ENCODE measurements at regions not wholly inside any gene's neighbourhood (a gene's known extent, or its start where the extent isn't known, plus 50 kb on each side); places are given as distances from the start of the nearest gene placed in this dataset.
"Not testable (repeated sequence)": the region's sequence is repeated elsewhere in the genome, so short reads cannot be mapped to it uniquely, and the experiment has no call there.

DNA sequence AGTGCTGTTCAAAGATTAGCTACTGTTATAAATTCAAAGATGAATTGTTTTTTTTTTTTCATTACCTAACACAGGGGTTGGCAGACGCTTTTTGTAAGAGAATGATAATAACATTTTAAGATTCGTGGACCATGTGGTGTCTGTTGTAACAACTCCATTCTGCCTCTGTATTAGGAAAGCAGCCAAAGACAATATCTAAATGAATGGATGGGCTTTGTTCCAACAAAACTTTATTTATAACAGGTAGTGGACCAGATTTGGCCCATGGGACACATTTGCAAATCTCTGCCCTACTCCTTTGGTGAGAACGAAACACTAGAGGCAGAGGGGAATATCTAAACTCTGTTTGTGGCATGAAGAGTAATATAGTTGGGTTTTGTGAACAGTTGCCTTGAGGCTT is 83.6 kb upstream of the BLID start:
- peaks cover 0 to 10% of the 10 kb centered on the region in 2 donors for H3K27me3 ChIP-seq (ENCODE audit: control insufficient read depth in 1 of 2, insufficient read depth in 2 of 2, low read length in 2 of 2)
- H3K27ac ChIP-seq (ENCODE audit: low read depth, low read length) = no peak overlapping the region
- no peak overlapping the region for H3K4me3 ChIP-seq (ENCODE audit: low read depth in 1 of 2, low read length in 2 of 2)
- no peaks in the 10 kb centered on the region for H3K9me3 ChIP-seq (ENCODE audit: control insufficient read depth in 1 of 2, low read length in 2 of 2)
- peaks cover 10 to 18% of the 10 kb centered on the region in 2 donors for H3K4me1 ChIP-seq (ENCODE audit: control insufficient read depth in 1 of 2, insufficient read depth in 2 of 2, low read length in 2 of 2)
- H3K36me3 ChIP-seq (ENCODE audit: control insufficient read depth in 1 of 2, insufficient read depth in 2 of 2, low read length in 2 of 2) = no peaks in the 10 kb centered on the region
- no peak overlapping the region for H3K9ac ChIP-seq (ENCODE audit: low read depth in 1 of 2, low read length in 2 of 2)

DNA sequence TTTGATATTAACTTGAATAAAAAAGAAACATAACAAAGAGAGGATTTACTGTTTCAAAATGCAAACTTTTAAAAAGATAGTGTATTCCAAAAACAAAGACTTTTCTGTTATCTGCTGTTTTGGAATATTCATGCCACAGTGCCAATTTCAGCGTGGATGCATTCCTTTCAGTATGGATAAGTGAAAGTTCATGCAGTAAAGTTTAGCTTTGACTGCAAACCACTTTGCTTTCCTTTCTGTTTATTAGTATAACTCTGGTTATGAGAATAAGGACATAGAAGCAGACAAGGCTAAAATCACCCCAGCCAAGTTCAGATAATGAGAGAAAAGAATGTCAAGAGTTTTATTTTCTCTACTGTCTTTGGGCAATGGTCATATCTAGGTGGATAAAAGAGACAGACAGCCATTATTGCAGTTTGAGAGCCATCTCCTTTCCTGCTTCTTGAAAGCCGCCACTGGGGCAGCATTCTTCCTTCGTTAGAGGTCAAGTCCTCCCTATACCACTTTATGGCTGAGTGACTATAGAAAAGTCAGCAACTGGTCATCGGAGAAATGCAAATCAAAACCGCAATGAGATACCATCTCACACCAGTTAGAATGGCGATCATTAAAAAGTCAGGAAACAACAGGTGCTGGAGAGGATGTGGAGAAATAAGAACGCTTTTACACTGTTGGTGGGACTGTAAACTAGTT is 82.4 kb upstream of the BLID start:
- H3K27me3 ChIP-seq (ENCODE audit: control insufficient read depth in 1 of 2, insufficient read depth in 2 of 2, low read length in 2 of 2) = peaks cover 0 to 4% of the 10 kb centered on the region in 2 donors
- no peak overlapping the region for H3K9ac ChIP-seq (ENCODE audit: low read depth in 1 of 2, low read length in 2 of 2)
- H3K9me3 ChIP-seq (ENCODE audit: control insufficient read depth in 1 of 2, low read length in 2 of 2) = no peaks in the 10 kb centered on the region
- H3K4me1 ChIP-seq (ENCODE audit: control insufficient read depth in 1 of 2, insufficient read depth in 2 of 2, low read length in 2 of 2) = peaks cover 10 to 17% of the 10 kb centered on the region in 2 donors
- H3K4me3 ChIP-seq (ENCODE audit: low read depth in 1 of 2, low read length in 2 of 2) = no peak overlapping the region
- no peaks in the 10 kb centered on the region for H3K36me3 ChIP-seq (ENCODE audit: control insufficient read depth in 1 of 2, insufficient read depth in 2 of 2, low read length in 2 of 2)
- H3K27ac ChIP-seq (ENCODE audit: low read depth, low read length) = no peak overlapping the region

- H3K9me3 ChIP-seq (ENCODE audit: control insufficient read depth in 1 of 2, low read length in 2 of 2) = no peaks in the 10 kb centered on the region
- H3K27ac ChIP-seq (ENCODE audit: low read depth, low read length) = no peak overlapping the region
- peaks cover under 1 to 6% of the 10 kb centered on the region in 2 donors for H3K4me1 ChIP-seq (ENCODE audit: control insufficient read depth in 1 of 2, insufficient read depth in 2 of 2, low read length in 2 of 2)
- H3K36me3 ChIP-seq (ENCODE audit: control insufficient read depth in 1 of 2, insufficient read depth in 2 of 2, low read length in 2 of 2) = no peaks in the 10 kb centered on the region
- no peak overlapping the region for H3K9ac ChIP-seq (ENCODE audit: low read depth in 1 of 2, low read length in 2 of 2)
- H3K4me3 ChIP-seq (ENCODE audit: low read depth in 1 of 2, low read length in 2 of 2) = no peak overlapping the region
- H3K27me3 ChIP-seq (ENCODE audit: control insufficient read depth in 1 of 2, insufficient read depth in 2 of 2, low read length in 2 of 2) = no peaks in the 10 kb centered on the region
Measured at GRCh38 chr11:122197066-122197987, 81.3 kb upstream of the BLID start.

GRCh38 chr11:122195790-122196189 is 79.8 kb upstream of the BLID start:
- H3K9ac ChIP-seq (ENCODE audit: low read depth in 1 of 2, low read length in 2 of 2) = no peak overlapping the region
- H3K27me3 ChIP-seq (ENCODE audit: control insufficient read depth in 1 of 2, insufficient read depth in 2 of 2, low read length in 2 of 2) = no peaks in the 10 kb centered on the region
- no peaks in the 10 kb centered on the region for H3K36me3 ChIP-seq (ENCODE audit: control insufficient read depth in 1 of 2, insufficient read depth in 2 of 2, low read length in 2 of 2)
- H3K9me3 ChIP-seq (ENCODE audit: control insufficient read depth in 1 of 2, low read length in 2 of 2) = no peaks in the 10 kb centered on the region
- no peak overlapping the region for H3K27ac ChIP-seq (ENCODE audit: low read depth, low read length)
- peaks cover 0 to 4% of the 10 kb centered on the region in 2 donors for H3K4me1 ChIP-seq (ENCODE audit: control insufficient read depth in 1 of 2, insufficient read depth in 2 of 2, low read length in 2 of 2)
- no peak overlapping the region for H3K4me3 ChIP-seq (ENCODE audit: low read depth in 1 of 2, low read length in 2 of 2)

- not testable (repeated sequence) for H3K27ac ChIP-seq (ENCODE audit: low read depth, low read length); H3K4me1 ChIP-seq (ENCODE audit: control insufficient read depth in 1 of 2, insufficient read depth in 2 of 2, low read length in 2 of 2); H3K9ac ChIP-seq (ENCODE audit: low read depth in 1 of 2, low read length in 2 of 2)
Measured at GRCh38 chr11:122193881-122194480, 78.0 kb upstream of the BLID start.

DNA sequence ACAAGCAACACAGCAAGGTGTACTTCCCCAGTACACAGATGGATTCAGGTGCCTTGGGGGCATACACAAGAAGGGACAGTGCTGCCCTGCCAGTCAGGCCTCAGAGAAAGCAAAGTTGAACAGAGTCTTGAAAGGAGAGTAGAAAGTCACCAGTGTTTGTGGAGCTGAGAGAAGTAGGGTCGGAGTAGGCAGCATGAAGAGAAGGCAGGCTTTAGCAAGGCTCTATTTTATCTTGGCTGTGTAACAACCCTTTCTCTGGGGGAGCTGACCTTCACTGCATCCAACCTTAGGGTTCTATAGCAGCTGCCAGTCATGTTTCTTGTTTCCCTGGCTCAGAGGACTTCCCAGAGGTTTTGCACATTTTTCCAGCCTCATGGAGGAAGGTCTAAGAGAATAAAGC is 77.4 kb upstream of the BLID start:
- Histone ChIP-seq H3K36me3 (ENCODE audit: control insufficient read depth in 1 of 2, insufficient read depth in 2 of 2, low read length in 2 of 2) (no peaks in the 10 kb centered on the region), H3K9me3 (ENCODE audit: control insufficient read depth in 1 of 2, low read length in 2 of 2) (no peaks in the 10 kb centered on the region), H3K9ac (ENCODE audit: low read depth in 1 of 2, low read length in 2 of 2) (no peak overlapping the region), H3K27me3 (ENCODE audit: control insufficient read depth in 1 of 2, insufficient read depth in 2 of 2, low read length in 2 of 2) (no peaks in the 10 kb centered on the region), H3K27ac (ENCODE audit: low read depth, low read length) (no peak overlapping the region), H3K4me1 (ENCODE audit: control insufficient read depth in 1 of 2, insufficient read depth in 2 of 2, low read length in 2 of 2) (peaks cover 0 to 4% of the 10 kb centered on the region in 2 donors), H3K4me3 (ENCODE audit: low read depth in 1 of 2, low read length in 2 of 2) (no peak overlapping the region)

More at GRCh38 chr11:122193881-122194480, 78.0 kb upstream of the BLID start:
- not testable (repeated sequence) for H3K36me3 ChIP-seq (ENCODE audit: control insufficient read depth in 1 of 2, insufficient read depth in 2 of 2, low read length in 2 of 2); H3K4me3 ChIP-seq (ENCODE audit: low read depth in 1 of 2, low read length in 2 of 2); H3K9me3 ChIP-seq (ENCODE audit: control insufficient read depth in 1 of 2, low read length in 2 of 2); H3K27me3 ChIP-seq (ENCODE audit: control insufficient read depth in 1 of 2, insufficient read depth in 2 of 2, low read length in 2 of 2)

GRCh38 chr11:122192634-122193255 is 76.7 kb upstream of the BLID start:
- Histone ChIP-seq H3K9me3 (ENCODE audit: control insufficient read depth in 1 of 2, low read length in 2 of 2) (no peaks in the 10 kb centered on the region), H3K4me3 (ENCODE audit: low read depth in 1 of 2, low read length in 2 of 2) (no peak overlapping the region), H3K4me1 (ENCODE audit: control insufficient read depth in 1 of 2, insufficient read depth in 2 of 2, low read length in 2 of 2) (peaks cover 0 to 4% of the 10 kb centered on the region in 2 donors), H3K9ac (ENCODE audit: low read depth in 1 of 2, low read length in 2 of 2) (no peak overlapping the region), H3K36me3 (ENCODE audit: control insufficient read depth in 1 of 2, insufficient read depth in 2 of 2, low read length in 2 of 2) (no peaks in the 10 kb centered on the region), H3K27me3 (ENCODE audit: control insufficient read depth in 1 of 2, insufficient read depth in 2 of 2, low read length in 2 of 2) (no peaks in the 10 kb centered on the region), H3K27ac (ENCODE audit: low read depth, low read length) (no peak overlapping the region)

GRCh38 chr11:122190768-122191167 is 74.8 kb upstream of the BLID start:
- H3K27me3 ChIP-seq (ENCODE audit: control insufficient read depth in 1 of 2, insufficient read depth in 2 of 2, low read length in 2 of 2) = no peaks in the 10 kb centered on the region
- H3K27ac ChIP-seq (ENCODE audit: low read depth, low read length) = no peak overlapping the region
- H3K4me3 ChIP-seq (ENCODE audit: low read depth in 1 of 2, low read length in 2 of 2) = no peak overlapping the region
- H3K9ac ChIP-seq (ENCODE audit: low read depth in 1 of 2, low read length in 2 of 2) = no peak overlapping the region
- no peaks in the 10 kb centered on the region for H3K36me3 ChIP-seq (ENCODE audit: control insufficient read depth in 1 of 2, insufficient read depth in 2 of 2, low read length in 2 of 2)
- no peaks in the 10 kb centered on the region for H3K4me1 ChIP-seq (ENCODE audit: control insufficient read depth in 1 of 2, insufficient read depth in 2 of 2, low read length in 2 of 2)
- no peaks in the 10 kb centered on the region for H3K9me3 ChIP-seq (ENCODE audit: control insufficient read depth in 1 of 2, low read length in 2 of 2)

GRCh38 chr11:122189229-122189628 is 73.2 kb upstream of the BLID start:
- Histone ChIP-seq H3K36me3 (ENCODE audit: control insufficient read depth in 1 of 2, insufficient read depth in 2 of 2, low read length in 2 of 2) (no peaks in the 10 kb centered on the region), H3K27ac (ENCODE audit: low read depth, low read length) (no peak overlapping the region), H3K9me3 (ENCODE audit: control insufficient read depth in 1 of 2, low read length in 2 of 2) (no peaks in the 10 kb centered on the region), H3K4me3 (ENCODE audit: low read depth in 1 of 2, low read length in 2 of 2) (no peak overlapping the region), H3K4me1 (ENCODE audit: control insufficient read depth in 1 of 2, insufficient read depth in 2 of 2, low read length in 2 of 2) (no peaks in the 10 kb centered on the region), H3K9ac (ENCODE audit: low read depth in 1 of 2, low read length in 2 of 2) (no peak overlapping the region), H3K27me3 (ENCODE audit: control insufficient read depth in 1 of 2, insufficient read depth in 2 of 2, low read length in 2 of 2) (no peaks in the 10 kb centered on the region)
